Smooth muscle cell (in vitro differentiated cells): ENCODE measurements at regions not wholly inside any gene's neighbourhood (a gene's known extent, or its start where the extent isn't known, plus 50 kb on each side); places are given as distances from the start of the nearest gene placed in this dataset.

Experiments
- DNase-seq: peaks from one replicate; lab custom pipeline; 2025; ENCODE audit not compliant: unreplicated experiment; lab: John Stamatoyannopoulos, UW
- H2AFZ ChIP-seq: fragments of 200-600 bp; sonication (generic); 2 replicates; pipeline ENCODE4 v1.6.0; 2016; ENCODE audit warnings: antibody characterized with exemption, low read depth, mild to moderate bottlenecking
- H3F3A ChIP-seq: fragments of 200-600 bp; sonication (generic); 2 replicates; pipeline ENCODE4 v1.6.0; 2017; ENCODE audit warnings: antibody characterized with exemption, low read depth
- H3K27ac ChIP-seq: fragments of 200-600 bp; sonication (generic); 2 replicates; pipeline ENCODE4 v1.5.1; 2016; ENCODE audit warnings: low read depth, mild to moderate bottlenecking
- H3K27me3 ChIP-seq: fragments of 200-600 bp; sonication (generic); 2 replicates; pipeline ENCODE4 v1.6.1; 2016; ENCODE audit warnings: low read depth, mild to moderate bottlenecking
- H3K36me3 ChIP-seq: fragments of 200-600 bp; sonication (generic); 2 replicates; pipeline ENCODE4 v1.5.1; 2016; ENCODE audit warnings: low read depth
- H3K4me1 ChIP-seq: fragments of 200-600 bp; sonication (generic); 2 replicates; pipeline ENCODE4 v1.5.1; 2016; ENCODE audit warnings: low read depth
- H3K4me2 ChIP-seq: fragments of 200-600 bp; sonication (generic); 2 replicates; pipeline ENCODE4 v1.6.0; 2016; ENCODE audit warnings: mild to moderate bottlenecking
- H3K4me3 ChIP-seq: fragments of 200-600 bp; sonication (generic); 2 replicates; pipeline ENCODE4 v1.5.1; 2016; ENCODE audit warnings: mild to moderate bottlenecking
- H3K79me2 ChIP-seq: fragments of 200-600 bp; sonication (generic); 2 replicates; pipeline ENCODE4 v1.6.0; 2016; ENCODE audit warnings: low read depth, mild to moderate bottlenecking
- H3K9ac ChIP-seq: fragments of 200-600 bp; sonication (generic); 2 replicates; pipeline ENCODE4 v1.6.0; 2016; ENCODE audit warnings: low read depth
- H3K9me3 ChIP-seq: fragments of 200-600 bp; sonication (generic); replicated peaks from 2 replicates; pipeline ENCODE4 v1.5.1; 2016; ENCODE audit warnings: low read depth
- H4K20me1 ChIP-seq: fragments of 200-600 bp; sonication (generic); 2 replicates; pipeline ENCODE4 v1.6.0; 2016; ENCODE audit warnings: low read depth
- WGBS: methylation state at CpG from one replicate; pipeline ENCODE4 v1.1.7; 2016; ENCODE audit warnings: low lambda C conversion rate; 5-methylcytosine and 5-hydroxymethylcytosine counted together
- TF ChIP-seq, protein P1 (sequence below): fragments of 200-600 bp; sonication (generic); IDR thresholded peaks from 2 replicates; pipeline ENCODE4 v1.5.1; 2017; ENCODE audit warnings: borderline replicate concordance, mild to moderate bottlenecking, antibody characterized with exemption; ENCODE audit not compliant: insufficient read depth, poor library complexity, severe bottlenecking

DNA sequence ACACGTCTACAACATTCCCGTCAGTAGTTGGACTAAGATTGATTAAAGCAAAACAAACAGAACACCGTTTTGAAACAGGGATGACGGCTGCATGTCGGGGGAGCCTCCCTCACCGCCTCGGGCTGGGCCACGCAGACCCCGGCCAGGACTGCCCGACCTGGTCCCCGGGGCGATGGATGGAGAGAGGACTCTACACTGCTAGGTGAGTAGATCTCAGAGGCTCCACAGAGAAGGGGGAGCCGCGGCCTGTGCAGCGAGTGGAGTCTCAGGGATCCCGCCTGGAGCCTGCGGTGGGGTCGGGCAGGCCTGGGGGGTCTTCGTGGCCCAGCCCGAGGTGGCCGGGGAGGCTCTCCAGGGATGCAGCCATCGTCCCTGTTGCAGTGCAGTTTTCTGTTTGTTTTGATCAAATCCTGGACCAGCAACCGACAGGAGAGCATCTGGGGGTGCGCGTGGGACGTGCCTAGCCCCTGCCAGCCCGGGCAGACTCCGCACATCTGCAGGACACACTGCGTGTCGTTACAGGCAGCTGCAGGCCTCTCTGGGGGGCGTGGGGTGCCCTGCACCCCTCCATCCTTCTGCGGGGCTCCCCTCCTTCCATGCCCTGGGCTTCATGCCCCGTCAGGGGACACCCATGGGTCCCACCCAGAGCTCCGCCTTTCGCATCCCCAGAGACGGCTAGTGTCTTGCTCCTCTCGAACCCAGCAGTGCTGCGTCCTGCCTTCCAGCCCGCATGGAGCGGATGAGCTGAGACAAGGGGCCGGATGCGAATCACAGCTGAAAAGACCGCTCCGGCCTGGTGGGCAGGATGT, 143.6 kb downstream of the RTP5 start:
- no peaks in the 10 kb centered on the region for H3K4me1 ChIP-seq
- no peak overlapping the region for H3K4me2 ChIP-seq
- H3F3A ChIP-seq, result no peaks in the 10 kb centered on the region
- H3K79me2 ChIP-seq, result no peaks in the 10 kb centered on the region
- H3K27me3 ChIP-seq, result no peaks in the 10 kb centered on the region
- TF ChIP-seq, protein P1, sequence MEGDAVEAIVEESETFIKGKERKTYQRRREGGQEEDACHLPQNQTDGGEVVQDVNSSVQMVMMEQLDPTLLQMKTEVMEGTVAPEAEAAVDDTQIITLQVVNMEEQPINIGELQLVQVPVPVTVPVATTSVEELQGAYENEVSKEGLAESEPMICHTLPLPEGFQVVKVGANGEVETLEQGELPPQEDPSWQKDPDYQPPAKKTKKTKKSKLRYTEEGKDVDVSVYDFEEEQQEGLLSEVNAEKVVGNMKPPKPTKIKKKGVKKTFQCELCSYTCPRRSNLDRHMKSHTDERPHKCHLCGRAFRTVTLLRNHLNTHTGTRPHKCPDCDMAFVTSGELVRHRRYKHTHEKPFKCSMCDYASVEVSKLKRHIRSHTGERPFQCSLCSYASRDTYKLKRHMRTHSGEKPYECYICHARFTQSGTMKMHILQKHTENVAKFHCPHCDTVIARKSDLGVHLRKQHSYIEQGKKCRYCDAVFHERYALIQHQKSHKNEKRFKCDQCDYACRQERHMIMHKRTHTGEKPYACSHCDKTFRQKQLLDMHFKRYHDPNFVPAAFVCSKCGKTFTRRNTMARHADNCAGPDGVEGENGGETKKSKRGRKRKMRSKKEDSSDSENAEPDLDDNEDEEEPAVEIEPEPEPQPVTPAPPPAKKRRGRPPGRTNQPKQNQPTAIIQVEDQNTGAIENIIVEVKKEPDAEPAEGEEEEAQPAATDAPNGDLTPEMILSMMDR, result no peak
- 89% methylated on average over 44 of the region's 44 CpGs for WGBS
- no peak for DNase-seq
- no peaks in the 10 kb centered on the region for H4K20me1 ChIP-seq
- H3K9ac ChIP-seq, result no peak overlapping the region
- H3K9me3 ChIP-seq, result no peaks in the 10 kb centered on the region
- H2AFZ ChIP-seq, result no peak overlapping the region
- no peak overlapping the region for H3K27ac ChIP-seq
- H3K4me3 ChIP-seq, result no peak overlapping the region
- H3K36me3 ChIP-seq, result no peaks in the 10 kb centered on the region

DNA sequence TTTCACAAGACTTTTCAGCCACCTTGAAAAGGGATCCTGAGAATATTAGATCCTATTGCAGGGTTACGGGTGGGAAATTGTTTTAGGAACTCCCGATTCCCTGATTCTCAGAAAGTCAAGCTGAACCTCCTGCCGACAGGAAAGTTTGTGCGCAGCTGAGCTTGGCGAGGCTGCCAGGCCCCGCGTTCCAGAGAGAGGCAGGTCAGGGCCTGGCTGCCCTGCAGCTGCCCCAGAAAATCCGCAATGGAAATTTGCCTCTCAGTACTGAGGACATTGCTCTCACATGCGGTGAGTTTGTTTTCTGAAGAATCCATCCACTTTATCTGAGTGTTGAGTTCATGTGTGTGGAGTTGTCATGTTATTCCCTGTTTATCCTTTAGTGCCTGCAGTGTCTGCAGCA, 144.2 kb downstream of the RTP5 start:
- H3K4me2 ChIP-seq, result no peak overlapping the region
- WGBS, result 90% methylated on average over 9 of the region's 9 CpGs
- no peak for DNase-seq
- no peaks in the 10 kb centered on the region for H3K4me1 ChIP-seq
- H3K27me3 ChIP-seq, result no peaks in the 10 kb centered on the region
- no peak overlapping the region for H3K9ac ChIP-seq
- H3K4me3 ChIP-seq, result no peak overlapping the region
- no peaks in the 10 kb centered on the region for H3K9me3 ChIP-seq
- H3K36me3 ChIP-seq, result no peaks in the 10 kb centered on the region
- H3K27ac ChIP-seq, result no peak overlapping the region
- no peaks in the 10 kb centered on the region for H4K20me1 ChIP-seq
- no peaks in the 10 kb centered on the region for H3K79me2 ChIP-seq
- TF ChIP-seq, protein P1, result no peak
- no peaks in the 10 kb centered on the region for H3F3A ChIP-seq
- H2AFZ ChIP-seq, result no peak overlapping the region

DNA sequence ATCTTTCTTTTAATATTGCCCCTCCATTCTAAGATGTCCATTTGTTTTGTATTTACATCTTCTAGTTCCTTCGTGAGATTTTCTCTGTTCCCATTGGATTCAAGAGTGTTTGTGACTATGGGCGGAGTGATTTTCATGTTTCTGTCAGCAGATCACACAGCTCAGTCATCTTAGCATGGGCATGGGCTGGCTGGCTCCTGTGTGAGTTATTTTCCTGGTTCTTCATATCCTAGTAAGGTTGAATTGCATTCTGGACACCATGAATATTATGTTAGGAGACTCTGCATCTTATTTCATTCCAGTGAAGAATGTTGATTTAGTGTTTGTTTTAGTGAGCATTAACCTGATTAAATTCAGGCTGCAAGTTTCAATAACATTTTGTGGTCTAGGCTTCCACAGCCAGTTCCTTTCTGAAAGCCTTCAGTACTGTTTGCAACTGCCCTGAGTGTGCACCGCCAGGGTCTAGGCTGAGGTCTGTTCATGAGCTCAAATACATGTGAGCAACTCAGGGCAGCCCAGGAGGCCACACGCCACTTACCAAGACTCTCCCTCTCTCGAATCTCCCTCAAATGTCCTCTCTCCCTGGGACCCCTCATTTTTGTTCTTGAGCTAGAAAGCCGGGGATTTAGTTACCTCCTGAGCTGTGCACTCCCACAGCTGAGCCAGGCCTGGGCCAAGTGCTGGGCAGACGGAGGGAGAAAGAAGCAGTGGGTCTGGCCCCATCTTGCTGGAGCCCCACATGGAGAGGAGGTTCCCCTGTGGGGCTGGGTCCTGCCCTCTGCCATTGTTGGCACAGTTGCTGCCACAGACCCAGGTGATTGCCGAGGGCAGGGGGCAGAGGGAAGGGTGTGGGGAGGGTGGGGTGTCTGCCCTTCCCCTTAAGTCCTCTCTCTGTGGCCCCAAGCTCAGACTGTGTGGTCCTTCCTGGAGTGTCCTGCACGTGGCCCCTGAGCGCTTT, 145.9 kb downstream of the RTP5 start:
- Histone ChIP-seq H2AFZ (no peak overlapping the region), H3K4me2 (no peak overlapping the region), H3K27me3 (no peaks in the 10 kb centered on the region), H3K9me3 (no peaks in the 10 kb centered on the region), H3K4me3 (no peak overlapping the region), H3K27ac (no peak overlapping the region), H3K9ac (no peak overlapping the region), H3K36me3 (no peaks in the 10 kb centered on the region), H3K79me2 (no peaks in the 10 kb centered on the region), H4K20me1 (no peaks in the 10 kb centered on the region), H3F3A (no peaks in the 10 kb centered on the region), H3K4me1 (no peaks in the 10 kb centered on the region)
- TF ChIP-seq, protein P1, result no peak
- WGBS, result 94% methylated on average over 10 of the region's 10 CpGs
- no peak for DNase-seq
